ENCODE measurements at regions not wholly inside any gene's neighbourhood (a gene's known extent, or its start where the extent isn't known, plus 50 kb on each side); places are given as distances from the start of the nearest gene placed in this dataset.

DNA sequence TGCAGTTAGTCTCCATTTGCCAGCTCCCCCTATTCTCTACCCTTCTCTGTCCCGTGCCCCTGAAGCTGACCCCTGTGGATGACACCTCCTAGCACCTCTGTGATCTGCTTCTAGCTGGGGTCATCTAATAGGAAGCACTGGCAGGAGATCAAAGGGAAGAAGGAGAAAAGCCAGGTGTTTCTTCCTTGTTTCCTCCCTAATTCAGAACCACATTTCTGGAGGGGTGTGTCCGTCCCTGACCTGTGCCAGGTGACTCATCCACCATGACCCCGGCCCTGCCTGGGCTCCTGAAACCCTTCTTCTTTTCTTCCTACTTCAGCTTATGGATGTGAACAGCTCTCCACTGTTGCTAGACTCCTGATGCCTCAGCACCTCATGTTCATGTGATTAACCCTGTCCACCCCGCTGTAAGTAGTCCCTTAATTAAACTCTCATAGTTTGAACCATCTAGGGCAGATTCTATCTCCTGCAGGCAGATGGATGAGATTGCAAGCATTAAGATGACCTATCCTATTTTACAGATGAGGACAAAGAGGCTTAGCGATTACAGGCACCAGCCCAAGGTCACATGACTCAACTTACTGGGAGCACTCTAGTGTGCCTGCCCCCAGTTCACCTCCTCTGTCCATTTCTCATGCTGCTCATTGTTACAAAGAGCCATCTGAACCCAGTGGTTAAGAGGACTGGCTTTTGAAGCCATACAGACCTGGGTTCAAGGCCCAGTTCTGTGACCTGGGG lies 770.5 kb downstream of the MED13L start:
- no peak for DNase-seq

DNA sequence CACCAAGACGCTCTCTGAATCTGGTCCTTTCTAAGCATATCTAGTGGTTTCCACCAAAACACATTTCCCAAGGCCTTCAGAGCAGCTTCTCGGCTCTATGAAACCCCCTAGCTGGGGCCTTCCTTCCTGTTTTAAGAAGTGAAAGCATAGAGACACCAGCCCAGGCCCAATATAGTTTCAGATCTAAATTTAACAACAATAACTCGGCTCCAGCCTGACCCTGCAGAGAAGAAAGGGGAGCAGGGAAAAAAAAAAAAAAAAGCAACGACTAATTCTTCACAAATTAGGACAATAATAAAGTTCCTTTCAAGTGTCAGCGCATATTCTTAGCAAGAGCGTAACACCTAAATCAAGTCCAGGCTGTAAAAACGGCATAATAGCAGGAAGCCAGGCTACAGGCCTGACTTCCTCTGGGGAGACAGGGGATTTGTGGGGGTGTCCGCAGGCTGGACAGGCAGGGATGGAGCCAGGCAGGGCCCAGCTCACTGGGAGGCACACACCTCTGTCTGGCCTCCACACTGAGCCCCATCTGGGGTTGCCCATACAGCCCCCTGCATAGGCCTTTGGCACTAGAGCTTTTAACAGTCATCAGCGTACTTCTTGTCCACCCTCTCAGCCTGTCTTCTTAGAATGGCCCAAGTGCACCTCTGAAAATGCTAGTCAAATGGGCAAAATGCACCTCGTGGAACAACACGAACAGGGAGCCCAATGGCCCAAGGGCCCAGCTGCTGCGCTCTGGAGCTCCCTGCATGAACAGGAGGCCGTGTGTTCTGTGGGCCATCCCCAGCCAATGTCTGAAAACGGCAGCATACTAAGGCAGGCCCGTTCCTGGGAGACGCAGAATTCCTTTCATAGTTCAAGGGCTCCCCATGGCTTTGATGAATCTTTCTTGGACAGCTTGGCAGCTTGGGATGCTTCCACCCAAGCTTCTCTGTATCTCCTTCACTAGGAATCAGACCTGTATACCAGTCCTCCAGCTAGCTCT lies 772.9 kb downstream of the MED13L start:
- DNase-seq: peak; percentile 39

DNA sequence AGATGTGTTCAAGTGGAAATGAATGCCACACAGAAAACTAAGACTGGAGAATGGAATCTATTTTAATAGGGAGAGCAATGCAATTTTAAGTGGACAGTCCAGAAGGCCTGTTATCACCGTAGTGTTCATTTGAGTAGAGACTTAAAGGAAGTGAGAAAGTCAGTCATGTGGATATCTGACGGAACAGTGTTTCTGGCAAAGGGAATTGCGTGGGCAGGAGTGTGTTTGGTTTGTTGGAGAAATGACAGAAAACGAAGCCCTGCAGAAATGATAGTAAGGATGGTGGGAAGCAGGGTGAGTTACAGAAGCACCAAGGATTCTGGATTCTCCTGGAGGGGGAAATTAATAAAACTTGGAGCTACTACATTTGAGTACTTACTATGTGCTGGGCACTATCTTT lies 776.6 kb downstream of the MED13L start:
- DNase-seq: no peak

GRCh38 chr12:115495300-115495699 lies 782.2 kb downstream of the MED13L start:
- no peak for DNase-seq

DNA sequence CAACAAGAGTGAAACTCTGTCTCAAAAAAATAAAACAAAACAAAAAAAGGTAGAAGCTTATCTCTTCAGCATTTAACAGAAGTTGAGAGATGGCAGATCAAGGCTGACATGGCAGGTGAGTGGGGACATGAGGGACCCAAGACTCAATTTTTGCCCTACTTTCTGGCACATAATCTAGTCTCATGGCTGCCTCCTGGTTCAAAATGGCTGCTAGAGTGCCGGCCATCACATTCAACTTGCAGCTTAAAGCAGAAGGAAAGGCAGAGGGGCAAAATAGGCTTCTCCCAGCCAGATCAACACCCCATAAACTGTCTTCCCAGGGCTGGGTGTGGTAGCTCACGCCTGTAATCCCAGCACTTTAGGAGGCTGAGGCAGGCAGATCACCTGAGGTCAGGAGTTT lies 784.9 kb downstream of the MED13L start:
- DNase-seq: no peak

- no peak for DNase-seq
Observed at GRCh38 chr12:115491511-115492250, 785.8 kb downstream of the MED13L start.

- DNase-seq: no peak
Observed at GRCh38 chr12:115489253-115489652, 788.2 kb downstream of the MED13L start.

- no peak for DNase-seq
Observed at GRCh38 chr12:115485967-115486366, 791.5 kb downstream of the MED13L start.

- DNase-seq: no peak
Observed at GRCh38 chr12:115485503-115485902, 792.0 kb downstream of the MED13L start.

- DNase-seq: no peak
Observed at GRCh38 chr12:115482943-115483342, 794.5 kb downstream of the MED13L start.

GRCh38 chr12:115481141-115481540 lies 796.4 kb downstream of the MED13L start:
- no peak for DNase-seq

- no peak for DNase-seq
Observed at GRCh38 chr12:115478505-115478904, 794.5 kb upstream of the TBX3 start.

DNA sequence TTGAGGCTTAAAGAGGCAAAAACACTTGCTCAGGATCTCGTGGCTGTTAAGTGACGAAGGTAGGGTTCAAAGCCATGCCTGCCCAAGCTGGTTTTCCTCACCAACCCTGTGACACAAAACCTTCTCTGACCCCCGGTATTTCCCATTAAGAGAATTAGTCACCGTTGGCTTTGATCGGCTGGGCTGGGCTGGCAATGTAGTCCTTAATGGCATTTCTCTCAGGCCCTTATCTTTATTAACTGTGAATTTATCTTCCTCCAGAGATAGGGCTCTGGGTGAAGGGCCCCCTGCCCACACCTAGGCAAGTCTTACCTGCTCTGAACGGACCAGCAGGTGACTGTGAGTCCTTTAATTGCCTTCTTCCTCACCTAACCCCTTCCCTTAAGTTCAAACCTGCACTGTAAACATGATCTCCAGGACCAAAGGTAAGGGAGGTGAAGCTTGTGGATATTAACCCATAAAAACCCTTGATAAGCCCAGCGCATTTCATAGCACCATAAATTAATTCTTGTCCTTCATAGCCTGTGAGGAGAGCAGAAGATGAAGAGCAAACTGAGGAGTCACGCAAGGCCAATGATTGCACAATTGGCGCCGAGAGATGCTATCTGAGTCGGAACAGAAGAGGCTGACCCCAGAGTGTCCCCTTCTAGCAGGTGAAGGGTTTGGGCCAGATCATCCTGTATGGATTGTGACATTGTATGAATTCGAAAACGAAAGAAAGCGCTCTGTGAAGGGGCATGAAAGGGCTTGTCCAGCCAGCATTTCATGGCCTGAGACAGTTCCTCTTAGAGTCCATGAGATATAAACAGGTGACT lies 790.8 kb upstream of the TBX3 start:
- DNase-seq: no peak

DNA sequence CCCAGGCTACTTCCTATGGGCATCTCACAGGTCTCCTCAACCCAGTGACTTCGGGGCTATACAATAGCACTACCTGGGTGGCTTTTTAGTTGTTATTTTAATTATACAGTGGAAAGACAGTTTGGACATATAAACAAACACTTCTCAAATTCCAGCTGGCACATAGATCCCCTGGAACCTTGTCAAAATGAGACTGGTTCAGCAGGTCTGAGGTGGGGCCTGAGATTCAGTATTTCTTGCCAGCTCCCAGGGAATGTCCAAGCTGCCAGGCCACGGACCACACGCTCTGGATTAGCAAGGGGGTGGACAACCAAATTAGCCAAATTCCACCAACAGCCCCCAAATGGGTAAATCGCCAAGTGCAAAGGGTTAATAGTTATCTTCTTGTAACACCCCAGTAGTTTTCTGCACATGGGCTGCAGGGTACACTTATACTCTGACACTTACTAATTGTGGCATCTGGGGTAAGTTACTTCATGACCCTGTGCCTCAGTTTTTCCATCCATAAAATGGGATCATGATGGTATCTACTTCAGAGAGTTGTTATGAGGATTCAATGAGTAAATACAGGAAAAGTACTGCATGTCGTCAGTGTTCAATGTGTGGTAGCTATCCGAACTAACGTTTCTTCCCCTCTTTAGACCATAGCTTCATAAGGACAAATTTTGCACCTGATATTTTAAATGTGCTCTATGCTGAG lies 789.4 kb upstream of the TBX3 start:
- DNase-seq: no peak

DNA sequence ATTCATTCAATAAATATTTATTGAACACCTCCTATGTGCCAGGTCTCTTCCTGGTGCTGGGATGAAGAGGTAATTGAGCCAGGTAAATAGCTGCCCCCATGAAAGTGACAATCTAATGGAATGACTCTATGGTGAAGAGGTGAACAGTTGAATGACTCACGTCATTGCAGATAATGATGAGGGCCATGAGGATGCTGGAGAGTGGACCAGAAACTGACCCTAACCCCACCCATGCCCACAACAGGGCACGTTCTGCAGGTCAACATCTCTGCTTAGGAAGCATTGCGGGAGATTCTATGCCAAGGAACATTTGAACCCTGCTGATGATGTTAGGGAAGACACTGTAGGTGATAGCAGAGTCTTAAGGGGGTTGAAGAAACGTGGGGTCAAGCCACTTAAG lies 788.9 kb upstream of the TBX3 start:
- DNase-seq: no peak

DNA sequence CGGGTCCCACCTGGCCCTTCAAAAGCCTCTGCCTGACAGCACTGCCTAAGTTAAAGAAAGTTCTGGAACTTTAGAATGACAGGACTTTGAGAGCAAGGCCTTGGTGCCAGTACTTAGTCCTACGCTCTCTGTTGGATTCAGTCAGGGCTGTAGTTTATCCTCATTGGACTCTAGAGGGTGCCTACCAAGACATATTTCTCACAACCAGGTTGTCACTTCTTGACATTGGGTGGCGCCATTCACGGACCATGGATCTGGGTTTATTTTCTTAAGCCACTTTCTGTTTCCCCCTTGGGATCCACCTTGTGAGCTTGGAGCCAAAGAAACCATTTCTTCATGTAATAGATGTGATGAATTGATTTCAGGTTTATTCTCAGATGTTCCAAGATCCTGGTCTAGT lies 787.0 kb upstream of the TBX3 start:
- DNase-seq: no peak

- no peak for DNase-seq
Observed at GRCh38 chr12:115470526-115470925, 786.6 kb upstream of the TBX3 start.

GRCh38 chr12:115468087-115468510 lies 784.1 kb upstream of the TBX3 start:
- DNase-seq: no peak

DNA sequence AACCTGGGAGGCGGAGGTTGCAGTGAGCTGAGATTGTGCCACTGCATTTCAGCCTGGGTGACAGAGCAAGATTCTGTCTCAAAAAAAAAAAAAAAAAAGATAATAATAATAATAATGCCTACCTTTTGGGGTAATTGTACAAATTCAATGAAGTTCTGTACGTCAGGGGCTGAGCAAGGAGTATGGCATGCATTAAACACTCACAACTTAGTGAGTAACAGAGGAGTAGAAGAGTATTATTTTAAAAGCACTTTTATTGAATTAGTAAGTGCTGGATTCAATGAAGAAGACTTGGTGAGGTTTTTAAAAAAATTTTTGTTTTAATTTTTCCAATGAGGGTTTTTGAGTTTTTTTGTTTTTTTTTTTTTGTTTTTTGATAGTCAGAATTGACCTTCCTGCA lies 783.6 kb upstream of the TBX3 start:
- DNase-seq: no peak

DNA sequence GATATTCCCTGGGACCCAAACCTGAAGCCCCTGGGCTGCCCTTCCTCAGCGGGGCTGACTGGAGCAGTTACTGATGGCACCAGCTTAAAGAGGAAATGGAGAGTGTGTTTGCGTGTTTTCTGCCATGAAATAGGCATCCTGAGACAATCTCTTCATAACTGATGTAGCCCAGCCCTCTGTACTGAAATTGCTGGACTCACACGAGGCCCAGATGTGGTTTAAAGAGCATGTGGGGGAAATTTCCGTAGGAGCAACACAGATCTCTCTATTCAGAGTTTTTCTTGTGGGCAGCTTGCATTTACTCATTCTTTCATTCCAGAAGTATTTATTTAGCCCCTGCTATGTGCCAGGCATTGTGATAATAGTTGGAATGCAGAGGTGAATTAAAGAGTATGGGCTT lies 782.1 kb upstream of the TBX3 start:
- DNase-seq: no peak

- no peak for DNase-seq
Observed at GRCh38 chr12:115464661-115465060, 780.7 kb upstream of the TBX3 start.

Measured in renal pelvis (tissue), 1 donor.